BE2C (cell line): ENCODE measurements at regions not wholly inside any gene's neighbourhood (a gene's known extent, or its start where the extent isn't known, plus 50 kb on each side); places are given as distances from the start of the nearest gene placed in this dataset.

Experiments
- DNase-seq: peaks from one replicate; pipeline ENCODE4 v3.0.0-alpha.2; 2020
- H3K27me3 ChIP-seq: fragments of 250-450 bp; sonication (Bioruptor Pico); 2 replicates; pipeline ENCODE4 v1.5.1; 2020; ENCODE audit warnings: mild to moderate bottlenecking
- H3K36me3 ChIP-seq: fragments of 250-450 bp; sonication (Bioruptor Pico); 2 replicates; pipeline ENCODE4 v1.5.1; 2020; ENCODE audit warnings: mild to moderate bottlenecking
- H3K4me1 ChIP-seq: fragments of 250-450 bp; sonication (Bioruptor Pico); 2 replicates; pipeline ENCODE4 v1.5.1; 2020
- H3K4me3 ChIP-seq: 2 replicates; pipeline ENCODE4 v1.5.1; 2011; ENCODE audit warnings: low read depth, low read length
- H3K9me3 ChIP-seq: fragments of 250-450 bp; sonication (Bioruptor Pico); 2 replicates; pipeline ENCODE4 v1.5.1; 2020
- CTCF ChIP-seq: IDR thresholded peaks from 2 replicates; pipeline ENCODE4 v1.5.1; 2012; ENCODE audit warnings: mild to moderate bottlenecking, low read depth, low read length

- Histone ChIP-seq H3K9me3 (no peaks in the 10 kb centered on the region), H3K4me3 (no peak overlapping the region), H3K27me3 (no peaks in the 10 kb centered on the region), H3K4me1 (no peaks in the 10 kb centered on the region), H3K36me3 (no peaks in the 10 kb centered on the region)
- TF ChIP-seq CTCF, result no peak
- DNase-seq, result no peak
Measured at GRCh38 chr18:64851726-64852125, 702.8 kb upstream of the LINC00305 start.

GRCh38 chr18:64850791-64851190 is 701.9 kb upstream of the LINC00305 start:
- Histone ChIP-seq H3K9me3 (no peaks in the 10 kb centered on the region), H3K36me3 (no peaks in the 10 kb centered on the region), H3K27me3 (no peaks in the 10 kb centered on the region), H3K4me1 (no peaks in the 10 kb centered on the region), H3K4me3 (no peak overlapping the region)
- TF ChIP-seq CTCF, result no peak
- DNase-seq, result no peak

GRCh38 chr18:64840911-64841701 is 692.2 kb upstream of the LINC00305 start:
- TF ChIP-seq CTCF, result no peak
- no peaks in the 10 kb centered on the region for H3K36me3 ChIP-seq
- H3K4me1 ChIP-seq, result no peaks in the 10 kb centered on the region
- H3K27me3 ChIP-seq, result no peaks in the 10 kb centered on the region
- H3K4me3 ChIP-seq, result no peak overlapping the region
- no peak for DNase-seq
- no peaks in the 10 kb centered on the region for H3K9me3 ChIP-seq

- no peak for TF ChIP-seq CTCF
- no peak overlapping the region for H3K4me3 ChIP-seq
- no peak for DNase-seq
Measured at GRCh38 chr18:64810354-64810753, 661.5 kb upstream of the LINC00305 start.

GRCh38 chr18:64809801-64810200 is 660.9 kb upstream of the LINC00305 start:
- H3K36me3 ChIP-seq, result no peaks in the 10 kb centered on the region
- no peak for DNase-seq
- H3K9me3 ChIP-seq, result no peaks in the 10 kb centered on the region
- no peaks in the 10 kb centered on the region for H3K27me3 ChIP-seq
- TF ChIP-seq CTCF, result no peak
- no peaks in the 10 kb centered on the region for H3K4me1 ChIP-seq
- no peak overlapping the region for H3K4me3 ChIP-seq

More at GRCh38 chr18:64810354-64810753, 661.5 kb upstream of the LINC00305 start:
- no peaks in the 10 kb centered on the region for H3K4me1 ChIP-seq
- no peaks in the 10 kb centered on the region for H3K27me3 ChIP-seq
- H3K36me3 ChIP-seq, result no peaks in the 10 kb centered on the region
- H3K9me3 ChIP-seq, result no peaks in the 10 kb centered on the region

GRCh38 chr18:64807560-64807959 is 658.7 kb upstream of the LINC00305 start:
- Histone ChIP-seq H3K27me3 (no peaks in the 10 kb centered on the region), H3K4me1 (no peaks in the 10 kb centered on the region), H3K36me3 (no peaks in the 10 kb centered on the region), H3K4me3 (no peak overlapping the region), H3K9me3 (no peaks in the 10 kb centered on the region)
- no peak for TF ChIP-seq CTCF
- no peak for DNase-seq
